ENCODE measurements at regions not wholly inside any gene's neighbourhood (a gene's known extent, or its start where the extent isn't known, plus 50 kb on each side); places are given as distances from the start of the nearest gene placed in this dataset.

- DNase-seq (ENCODE audit: low read depth) = no peak
- H3K4me3 ChIP-seq (ENCODE audit: control insufficient read depth, low read depth, low read length) = no peak overlapping the region
- TF ChIP-seq, protein P1, sequence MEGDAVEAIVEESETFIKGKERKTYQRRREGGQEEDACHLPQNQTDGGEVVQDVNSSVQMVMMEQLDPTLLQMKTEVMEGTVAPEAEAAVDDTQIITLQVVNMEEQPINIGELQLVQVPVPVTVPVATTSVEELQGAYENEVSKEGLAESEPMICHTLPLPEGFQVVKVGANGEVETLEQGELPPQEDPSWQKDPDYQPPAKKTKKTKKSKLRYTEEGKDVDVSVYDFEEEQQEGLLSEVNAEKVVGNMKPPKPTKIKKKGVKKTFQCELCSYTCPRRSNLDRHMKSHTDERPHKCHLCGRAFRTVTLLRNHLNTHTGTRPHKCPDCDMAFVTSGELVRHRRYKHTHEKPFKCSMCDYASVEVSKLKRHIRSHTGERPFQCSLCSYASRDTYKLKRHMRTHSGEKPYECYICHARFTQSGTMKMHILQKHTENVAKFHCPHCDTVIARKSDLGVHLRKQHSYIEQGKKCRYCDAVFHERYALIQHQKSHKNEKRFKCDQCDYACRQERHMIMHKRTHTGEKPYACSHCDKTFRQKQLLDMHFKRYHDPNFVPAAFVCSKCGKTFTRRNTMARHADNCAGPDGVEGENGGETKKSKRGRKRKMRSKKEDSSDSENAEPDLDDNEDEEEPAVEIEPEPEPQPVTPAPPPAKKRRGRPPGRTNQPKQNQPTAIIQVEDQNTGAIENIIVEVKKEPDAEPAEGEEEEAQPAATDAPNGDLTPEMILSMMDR (conservative IDR thresholded peaks at IDR 0.05; ENCODE audit: control insufficient read depth, insufficient read depth, low read depth, low read length) = no peak
Measured at GRCh38 chr15:92533298-92533697, 122.3 kb downstream of the FAM174B start.

DNA sequence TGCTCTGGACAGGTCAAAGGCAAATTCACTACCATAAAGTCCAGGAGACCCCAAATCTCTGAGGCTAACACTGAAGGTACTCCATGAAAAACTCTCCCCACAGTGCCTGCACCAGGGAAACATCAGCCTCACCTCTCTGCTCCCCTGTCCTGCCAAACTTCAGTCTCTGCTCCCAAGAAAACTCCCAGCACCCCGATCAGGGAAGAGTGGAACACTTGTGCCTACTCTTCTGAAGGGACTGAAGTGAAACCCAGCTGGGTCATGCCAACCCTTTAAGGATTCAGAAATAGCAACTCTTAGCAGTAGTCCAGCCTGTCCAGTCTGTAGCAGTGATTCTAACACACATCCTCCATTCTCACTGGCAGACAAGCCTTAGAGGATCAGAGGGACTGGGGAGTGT lies 124.2 kb downstream of the FAM174B start:
- no peak overlapping the region for H3K4me3 ChIP-seq (ENCODE audit: control insufficient read depth, low read depth, low read length)
- DNase-seq (ENCODE audit: low read depth) = no peak
- TF ChIP-seq, protein P1 (conservative IDR thresholded peaks at IDR 0.05; ENCODE audit: control insufficient read depth, insufficient read depth, low read depth, low read length) = no peak

- no peak for DNase-seq (ENCODE audit: low read depth)
- H3K4me3 ChIP-seq (ENCODE audit: control insufficient read depth, low read depth, low read length) = no peak overlapping the region
- TF ChIP-seq, protein P1 (conservative IDR thresholded peaks at IDR 0.05; ENCODE audit: control insufficient read depth, insufficient read depth, low read depth, low read length) = no peak
Measured at GRCh38 chr15:92528736-92529135, 126.8 kb downstream of the FAM174B start.

GRCh38 chr15:92527197-92527596 lies 128.4 kb downstream of the FAM174B start:
- no peak overlapping the region for H3K4me3 ChIP-seq (ENCODE audit: control insufficient read depth, low read depth, low read length)
- TF ChIP-seq, protein P1 (conservative IDR thresholded peaks at IDR 0.05; ENCODE audit: control insufficient read depth, insufficient read depth, low read depth, low read length) = no peak
- peak; percentile 23 for DNase-seq (ENCODE audit: low read depth)

DNA sequence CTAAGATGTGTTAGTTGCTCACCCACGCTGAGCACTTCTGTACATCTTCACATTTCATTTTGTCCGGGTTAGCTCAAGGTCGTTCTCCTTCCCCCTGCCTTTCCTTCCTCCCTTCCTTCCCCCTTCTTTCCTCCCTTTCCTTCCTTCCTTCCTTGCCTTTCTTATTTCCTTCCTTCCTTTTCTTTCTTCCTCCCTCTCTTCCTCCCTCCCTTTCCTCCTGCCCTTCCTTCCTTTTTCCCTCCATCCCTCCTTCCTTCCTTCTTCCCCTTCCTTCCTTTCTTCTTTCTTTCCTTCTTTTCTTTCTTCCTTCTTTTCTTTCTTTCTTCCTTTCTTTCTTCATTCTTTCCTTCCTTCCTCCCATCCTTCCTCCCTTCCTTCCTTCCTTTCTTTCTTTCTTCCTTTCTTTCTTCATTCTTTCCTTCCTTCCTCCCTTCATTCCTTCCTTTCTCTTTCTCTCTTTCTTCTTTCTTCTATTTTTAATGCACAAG lies 129.8 kb downstream of the FAM174B start:
- no peak overlapping the region for H3K4me3 ChIP-seq (ENCODE audit: control insufficient read depth, low read depth, low read length)
- DNase-seq (ENCODE audit: low read depth) = no peak
- TF ChIP-seq, protein P1 (conservative IDR thresholded peaks at IDR 0.05; ENCODE audit: control insufficient read depth, insufficient read depth, low read depth, low read length) = no peak

DNA sequence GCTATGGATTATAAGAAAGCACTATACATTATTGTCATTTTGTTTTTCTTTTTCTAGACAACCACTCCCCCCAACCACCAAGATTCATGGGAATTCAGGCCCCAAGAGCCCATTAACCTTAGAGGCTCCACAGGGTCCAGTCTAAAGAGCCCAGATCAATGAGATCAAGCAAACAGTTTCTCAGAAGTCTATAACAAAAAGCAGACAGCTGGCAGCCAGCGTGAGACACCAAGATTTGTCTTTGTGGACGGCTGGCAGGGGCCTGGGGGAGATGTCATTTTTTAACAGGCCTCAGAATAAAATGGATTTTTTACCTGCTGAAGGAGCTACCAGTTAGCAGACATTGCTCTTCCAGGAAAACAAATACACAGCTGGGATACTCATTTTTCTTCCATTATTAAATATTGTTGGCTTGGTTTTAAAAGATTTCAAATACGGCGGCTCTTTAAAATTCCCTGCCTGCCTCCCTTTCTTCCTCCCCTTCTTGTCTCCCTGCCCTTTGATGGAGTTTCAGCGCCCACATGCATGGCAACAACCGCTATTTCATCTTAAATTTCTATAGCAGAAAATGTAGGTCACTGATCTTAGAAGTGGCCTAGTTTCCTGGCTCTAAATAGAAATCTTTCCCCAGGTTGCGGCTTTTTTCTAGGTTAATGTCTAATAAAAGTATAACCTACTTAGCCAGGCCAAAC lies 130.6 kb downstream of the FAM174B start:
- TF ChIP-seq, protein P1 (conservative IDR thresholded peaks at IDR 0.05; ENCODE audit: control insufficient read depth, insufficient read depth, low read depth, low read length) = no peak
- H3K4me3 ChIP-seq (ENCODE audit: control insufficient read depth, low read depth, low read length) = no peak overlapping the region
- no peak for DNase-seq (ENCODE audit: low read depth)

Measured in fibroblast of mammary gland (primary cell).